GM21423 (cell line): ENCODE measurements at regions not wholly inside any gene's neighbourhood (a gene's known extent, or its start where the extent isn't known, plus 50 kb on each side); places are given as distances from the start of the nearest gene placed in this dataset.
"Not testable (repeated sequence)": the region's sequence is repeated elsewhere in the genome, so short reads cannot be mapped to it uniquely, and the experiment has no call there.

Source experiments
- ATAC-seq: cut with Tn5 transposase; IDR thresholded peaks from one replicate; pipeline ENCODE4 v1.9.1; 2021; ENCODE audit warnings: mild to moderate bottlenecking, moderate library complexity; ENCODE audit not compliant: unreplicated experiment

- no peak for ATAC-seq
Measured at GRCh38 chr1:88311907-88312306, 372.2 kb upstream of the PKN2 start.

- no peak for ATAC-seq
Measured at GRCh38 chr1:88317396-88317795, 366.7 kb upstream of the PKN2 start.

GRCh38 chr1:88318740-88319139 lies 365.3 kb upstream of the PKN2 start:
- no peak for ATAC-seq

GRCh38 chr1:88320291-88320690 lies 363.8 kb upstream of the PKN2 start:
- no peak for ATAC-seq

- ATAC-seq, result no peak
Measured at GRCh38 chr1:88321706-88322105, 362.4 kb upstream of the PKN2 start.

- ATAC-seq, result no peak
Measured at GRCh38 chr1:88324899-88325298, 359.2 kb upstream of the PKN2 start.

- ATAC-seq, result no peak
Measured at GRCh38 chr1:88327391-88328267, 356.4 kb upstream of the PKN2 start.

GRCh38 chr1:88330201-88330600 lies 353.9 kb upstream of the PKN2 start:
- ATAC-seq, result no peak

GRCh38 chr1:88333086-88333695 lies 350.9 kb upstream of the PKN2 start:
- ATAC-seq, result no peak

- ATAC-seq, result no peak
Measured at GRCh38 chr1:88341447-88341846, 342.6 kb upstream of the PKN2 start.

GRCh38 chr1:88342081-88342480 lies 342.0 kb upstream of the PKN2 start:
- not testable (repeated sequence) for ATAC-seq

GRCh38 chr1:88350648-88351047 lies 333.4 kb upstream of the PKN2 start:
- ATAC-seq, result no peak

- ATAC-seq, result no peak
Measured at GRCh38 chr1:88351960-88352359, 332.1 kb upstream of the PKN2 start.

- no peak for ATAC-seq
Measured at GRCh38 chr1:88354256-88354655, 329.8 kb upstream of the PKN2 start.

GRCh38 chr1:88357729-88358128 lies 326.3 kb upstream of the PKN2 start:
- no peak for ATAC-seq

- ATAC-seq, result no peak
Measured at GRCh38 chr1:88371436-88372023, 312.5 kb upstream of the PKN2 start.

GRCh38 chr1:88375977-88376376 lies 308.1 kb upstream of the PKN2 start:
- ATAC-seq, result no peak

- no peak for ATAC-seq
Measured at GRCh38 chr1:88376421-88376820, 307.7 kb upstream of the PKN2 start.

GRCh38 chr1:88378560-88378959 lies 305.5 kb upstream of the PKN2 start:
- ATAC-seq, result no peak

GRCh38 chr1:88394958-88395357 lies 289.1 kb upstream of the PKN2 start:
- no peak for ATAC-seq

- no peak for ATAC-seq
Measured at GRCh38 chr1:88398338-88398737, 285.7 kb upstream of the PKN2 start.

GRCh38 chr1:88399690-88400089 lies 284.4 kb upstream of the PKN2 start:
- ATAC-seq, result peak; percentile 68
